Stimulated activated CD8-positive, alpha-beta memory T cell treated with anti-CD3 and anti-CD28 coated beads, Interleukin-15, amount 100 ng/mL, for 1 hour (primary cell): ENCODE measurements at regions not wholly inside any gene's neighbourhood (a gene's known extent, or its start where the extent isn't known, plus 50 kb on each side); places are given as distances from the start of the nearest gene placed in this dataset.

Source experiments
- DNase-seq: peaks from one replicate; pipeline ENCODE4 v3.0.0-alpha.2; 2020; ENCODE audit warnings: low read depth

GRCh38 chr16:50992350-50993032 is 158.6 kb downstream of the SALL1 start:
- no peak for DNase-seq

- DNase-seq: no peak
Measured at GRCh38 chr16:50991436-50991835, 159.6 kb downstream of the SALL1 start.

GRCh38 chr16:50991006-50991405 is 160.1 kb downstream of the SALL1 start:
- no peak for DNase-seq

GRCh38 chr16:50989047-50989446 is 162.0 kb downstream of the SALL1 start:
- DNase-seq: no peak

GRCh38 chr16:50988441-50988840 is 162.6 kb downstream of the SALL1 start:
- DNase-seq: no peak

- DNase-seq: no peak
Measured at GRCh38 chr16:50986453-50986852, 164.6 kb downstream of the SALL1 start.

GRCh38 chr16:50985733-50986132 is 165.3 kb downstream of the SALL1 start:
- no peak for DNase-seq

GRCh38 chr16:50984688-50985087 is 166.4 kb downstream of the SALL1 start:
- DNase-seq: no peak

- no peak for DNase-seq
Measured at GRCh38 chr16:50982808-50983207, 168.3 kb downstream of the SALL1 start.

- DNase-seq: no peak
Measured at GRCh38 chr16:50981951-50982350, 169.1 kb downstream of the SALL1 start.

- no peak for DNase-seq
Measured at GRCh38 chr16:50980666-50981065, 170.4 kb downstream of the SALL1 start.

- DNase-seq: no peak
Measured at GRCh38 chr16:50979806-50980620, 171.1 kb downstream of the SALL1 start.

- DNase-seq: no peak
Measured at GRCh38 chr16:50977138-50977537, 173.9 kb downstream of the SALL1 start.

GRCh38 chr16:50974438-50975036 is 176.5 kb downstream of the SALL1 start:
- DNase-seq: no peak

GRCh38 chr16:50972876-50973275 is 178.2 kb downstream of the SALL1 start:
- DNase-seq: no peak

- no peak for DNase-seq
Measured at GRCh38 chr16:50970281-50970680, 180.8 kb downstream of the SALL1 start.

- DNase-seq: no peak
Measured at GRCh38 chr16:50967827-50968612, 183.1 kb downstream of the SALL1 start.

- no peak for DNase-seq
Measured at GRCh38 chr16:50964491-50964890, 186.6 kb downstream of the SALL1 start.

- no peak for DNase-seq
Measured at GRCh38 chr16:50961952-50962351, 189.1 kb downstream of the SALL1 start.

GRCh38 chr16:50960517-50961202 is 190.4 kb downstream of the SALL1 start:
- no peak for DNase-seq

GRCh38 chr16:50957056-50957455 is 194.0 kb downstream of the SALL1 start:
- no peak for DNase-seq

- no peak for DNase-seq
Measured at GRCh38 chr16:50956637-50957036, 194.4 kb downstream of the SALL1 start.
